ENCODE measurements at regions not wholly inside any gene's neighbourhood (a gene's known extent, or its start where the extent isn't known, plus 50 kb on each side); places are given as distances from the start of the nearest gene placed in this dataset.

DNA sequence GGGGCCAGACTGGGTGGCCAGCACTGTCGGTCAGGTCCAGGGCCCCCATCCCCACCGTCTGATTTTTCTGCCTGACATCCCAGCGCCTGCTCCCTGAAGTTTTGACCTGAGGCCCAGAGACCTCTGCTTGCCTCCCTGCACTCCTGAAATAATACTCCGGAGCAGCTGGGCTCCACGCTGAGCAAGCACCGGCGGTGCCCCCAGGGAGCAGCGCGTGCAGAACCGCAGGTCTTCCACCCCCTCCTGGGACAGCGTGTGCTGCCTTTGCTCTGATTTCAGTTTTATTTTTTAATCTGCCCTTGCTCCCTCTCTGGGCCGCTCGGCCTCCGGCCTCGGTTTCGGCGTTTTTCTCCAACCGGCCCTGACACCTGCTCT, 132.4 kb upstream of the GSE1 start:
- DNase-seq, result no peak

DNA sequence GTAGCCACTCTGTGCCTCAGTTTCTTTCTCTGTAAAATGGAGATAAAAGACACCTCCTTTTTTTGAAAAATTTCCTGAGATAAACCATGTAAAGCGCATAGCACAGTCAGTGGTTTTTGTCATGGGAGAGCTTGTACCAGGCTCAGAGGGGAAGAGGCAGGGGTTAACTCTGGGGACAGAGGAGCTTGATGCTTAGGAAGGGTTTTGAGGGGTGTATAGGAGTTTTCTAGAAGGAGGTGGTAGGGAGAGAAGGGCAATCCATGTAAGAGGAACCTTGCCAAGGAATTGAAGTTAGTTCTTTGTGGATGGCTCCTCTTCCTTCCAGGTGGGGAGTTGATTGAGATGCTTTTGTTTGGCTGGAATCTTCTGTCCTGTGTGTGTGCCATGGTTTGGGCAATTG, 131.9 kb upstream of the GSE1 start:
- DNase-seq, result no peak

DNA sequence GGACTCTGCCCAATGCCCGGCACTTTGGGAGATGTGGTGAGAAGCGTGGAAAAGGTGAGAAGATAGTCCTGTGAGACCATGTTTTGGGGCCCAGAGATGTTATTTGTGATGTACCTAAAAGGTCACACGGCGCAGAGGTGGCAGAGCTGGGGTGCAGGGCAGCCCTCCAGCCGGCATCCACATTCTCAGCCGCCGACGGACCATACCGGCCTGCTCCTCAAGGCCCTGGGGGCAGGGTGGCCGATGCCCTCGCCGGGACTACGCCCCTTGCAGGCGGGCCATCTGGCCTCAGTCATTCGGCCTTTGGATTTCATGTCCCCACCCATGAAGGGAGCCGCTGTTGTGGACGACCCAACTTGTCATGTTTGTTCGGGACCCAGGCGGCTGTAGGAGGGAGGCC, 131.4 kb upstream of the GSE1 start:
- DNase-seq, result no peak

DNA sequence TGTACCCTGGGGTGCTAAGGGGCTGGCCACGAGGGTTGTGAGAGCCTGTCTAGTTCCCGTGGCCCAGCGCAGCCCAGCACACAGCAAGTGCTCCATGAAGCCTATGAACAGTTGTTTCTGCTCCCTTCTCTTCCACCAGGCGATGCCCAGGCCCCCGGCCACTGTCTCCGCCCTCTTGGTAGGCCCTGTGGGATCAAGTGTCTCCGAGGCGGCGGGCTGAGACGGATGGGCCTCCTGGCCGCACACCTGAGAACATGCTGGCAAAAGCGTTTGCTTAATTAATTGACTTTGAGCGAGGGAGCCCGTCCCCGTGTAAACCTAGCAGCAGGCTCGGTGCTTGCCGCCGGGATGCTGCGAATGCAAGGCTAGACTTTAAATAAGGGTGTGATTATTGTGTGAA, 129.7 kb upstream of the GSE1 start:
- no peak for DNase-seq

DNA sequence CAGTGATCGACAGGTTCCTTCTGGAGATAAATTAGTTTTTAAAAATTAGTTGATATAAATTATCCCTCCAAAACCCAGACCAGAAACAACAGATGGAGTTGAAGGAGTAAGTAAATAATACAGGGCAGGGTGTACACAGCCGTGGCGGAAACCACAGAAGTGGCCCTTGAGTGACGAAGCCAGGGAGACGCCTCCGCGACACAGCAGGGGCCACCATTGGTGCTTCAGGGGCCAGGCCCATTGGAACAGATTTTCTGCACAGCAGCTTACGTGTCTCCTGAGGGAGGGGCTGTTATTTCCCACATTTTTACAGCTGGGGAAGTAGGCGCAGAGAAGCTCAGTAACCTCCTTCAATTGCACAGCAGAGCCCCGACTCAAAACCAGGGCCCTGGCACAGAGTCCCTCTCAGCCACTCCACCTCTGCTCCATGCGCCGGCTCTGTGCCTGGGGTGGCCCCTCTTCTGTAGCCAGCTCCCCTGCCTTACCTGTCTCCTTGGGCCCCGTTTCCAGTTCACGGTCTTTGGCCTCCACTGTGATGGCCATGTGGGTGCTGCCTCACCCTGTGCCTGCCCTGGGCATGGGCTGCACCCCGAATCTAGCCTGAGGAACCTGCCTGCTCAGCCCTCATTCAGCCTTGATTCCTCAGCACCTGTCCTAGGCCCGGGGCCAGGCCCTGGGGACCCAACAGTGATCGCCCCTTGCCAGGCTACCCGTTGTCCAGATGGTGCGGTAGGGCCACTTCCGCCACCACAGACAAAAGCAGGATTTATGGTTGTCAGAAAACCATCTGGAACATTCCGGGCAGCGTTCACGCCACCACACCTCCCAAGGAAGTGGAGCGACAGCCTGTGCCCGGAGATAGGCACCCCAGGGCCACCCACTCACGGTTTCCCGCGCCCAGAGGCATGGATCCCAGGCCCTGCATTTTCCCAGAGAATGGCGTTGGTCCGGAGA, 128.5 kb upstream of the GSE1 start:
- DNase-seq, result no peak

DNA sequence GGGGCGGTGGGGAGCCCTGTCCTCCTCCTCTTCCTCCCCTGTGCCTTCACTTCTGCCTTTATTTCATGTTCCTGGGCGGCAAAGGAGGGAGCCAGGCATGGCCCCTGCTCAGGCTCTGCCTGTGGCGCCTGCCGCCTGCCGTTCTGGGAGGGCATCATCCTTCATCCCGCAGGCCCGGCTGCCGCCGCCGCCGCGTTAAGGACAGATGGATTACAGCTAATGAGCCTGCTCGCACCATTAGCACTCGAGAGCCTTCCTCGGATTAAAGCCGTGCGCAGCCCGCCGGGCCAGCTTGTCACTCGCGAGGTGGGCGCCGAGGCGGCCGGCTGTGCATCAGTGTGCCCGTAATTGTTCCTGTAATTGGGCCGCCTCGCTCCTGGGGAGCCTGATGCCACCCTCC, 127.7 kb upstream of the GSE1 start:
- DNase-seq, result no peak

DNA sequence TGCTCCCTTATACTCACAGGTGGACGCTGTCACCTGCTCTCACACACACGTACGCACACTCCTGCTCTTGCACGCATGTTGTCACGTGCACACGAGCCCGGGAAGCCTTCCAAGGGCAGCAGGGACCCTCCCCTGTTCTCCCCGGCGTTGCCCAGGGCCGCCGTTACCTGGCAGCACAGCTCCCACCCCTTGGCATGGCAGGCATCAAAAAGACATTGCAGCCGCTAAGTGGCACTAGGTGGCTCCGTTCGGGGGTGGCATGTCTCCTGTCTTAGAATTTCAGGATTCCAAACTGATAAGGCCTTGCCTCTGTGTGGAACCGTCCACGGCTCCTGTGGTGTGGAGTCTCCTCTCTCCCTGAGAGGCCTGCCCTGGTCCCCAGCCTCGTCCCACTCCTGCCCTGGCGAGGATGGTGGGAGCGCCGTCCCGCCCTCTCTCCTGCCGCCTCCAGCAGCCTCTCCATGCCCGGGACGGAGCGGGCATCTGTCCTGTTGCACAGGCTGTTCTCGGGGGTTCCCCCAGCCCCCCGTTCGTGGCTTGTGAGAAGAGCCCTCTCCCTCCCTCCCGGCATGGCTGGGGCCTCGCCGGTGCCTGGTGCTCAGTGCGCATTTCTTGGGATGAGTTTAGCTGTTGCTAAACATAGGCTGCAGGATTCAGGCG, 126.7 kb upstream of the GSE1 start:
- no peak for DNase-seq

DNA sequence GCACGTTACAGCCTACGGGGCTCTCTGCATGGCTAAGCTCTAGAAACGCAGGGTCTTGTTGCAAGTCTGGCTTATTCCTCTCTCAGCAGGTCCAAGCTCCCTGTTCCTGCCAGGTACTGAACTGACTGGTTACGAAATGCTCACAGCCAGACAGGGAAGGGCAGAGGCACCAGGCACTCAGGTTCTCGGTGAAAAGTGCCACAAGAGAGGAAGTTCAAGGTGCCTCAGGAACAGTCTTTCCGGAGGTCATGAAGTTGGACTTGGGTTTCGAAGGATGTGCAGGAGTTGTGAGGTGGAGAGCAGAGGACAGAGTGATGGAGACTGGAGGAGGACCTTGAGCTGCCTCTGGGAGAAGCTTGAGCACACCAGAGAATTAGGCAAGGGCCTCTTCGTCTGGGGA, 124.7 kb upstream of the GSE1 start:
- DNase-seq, result no peak

DNA sequence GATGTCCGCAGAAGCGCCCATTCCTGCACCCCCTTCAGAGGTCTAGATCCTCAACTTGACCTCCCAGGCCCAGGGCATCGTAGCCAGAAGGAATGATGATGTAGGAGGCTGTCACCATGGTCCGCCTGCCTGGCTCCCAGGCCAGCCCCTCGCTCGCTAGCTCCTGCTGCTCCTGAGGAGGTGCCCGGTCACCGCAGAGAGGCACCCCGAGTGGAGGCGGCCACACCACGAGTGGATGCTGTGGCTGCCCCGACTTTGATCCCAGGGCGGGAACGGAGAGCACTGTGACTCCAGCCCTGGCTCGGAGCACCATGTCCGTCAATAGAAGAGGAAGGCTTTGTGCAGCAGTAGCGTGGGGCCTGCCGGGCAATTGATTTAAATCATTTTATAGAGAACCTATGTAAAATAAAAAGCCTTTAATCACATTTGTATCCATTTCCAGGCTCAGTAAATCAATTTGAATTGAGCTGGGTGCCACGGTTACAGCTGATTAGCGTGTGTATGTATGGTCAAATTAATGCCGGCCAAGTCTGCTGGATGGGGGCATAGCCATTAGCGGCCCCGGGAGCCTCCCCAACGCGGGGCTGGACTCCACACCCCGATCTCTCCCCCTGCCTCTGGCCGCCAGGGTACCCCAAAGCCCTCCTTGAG, 122.6 kb upstream of the GSE1 start:
- no peak for DNase-seq

DNA sequence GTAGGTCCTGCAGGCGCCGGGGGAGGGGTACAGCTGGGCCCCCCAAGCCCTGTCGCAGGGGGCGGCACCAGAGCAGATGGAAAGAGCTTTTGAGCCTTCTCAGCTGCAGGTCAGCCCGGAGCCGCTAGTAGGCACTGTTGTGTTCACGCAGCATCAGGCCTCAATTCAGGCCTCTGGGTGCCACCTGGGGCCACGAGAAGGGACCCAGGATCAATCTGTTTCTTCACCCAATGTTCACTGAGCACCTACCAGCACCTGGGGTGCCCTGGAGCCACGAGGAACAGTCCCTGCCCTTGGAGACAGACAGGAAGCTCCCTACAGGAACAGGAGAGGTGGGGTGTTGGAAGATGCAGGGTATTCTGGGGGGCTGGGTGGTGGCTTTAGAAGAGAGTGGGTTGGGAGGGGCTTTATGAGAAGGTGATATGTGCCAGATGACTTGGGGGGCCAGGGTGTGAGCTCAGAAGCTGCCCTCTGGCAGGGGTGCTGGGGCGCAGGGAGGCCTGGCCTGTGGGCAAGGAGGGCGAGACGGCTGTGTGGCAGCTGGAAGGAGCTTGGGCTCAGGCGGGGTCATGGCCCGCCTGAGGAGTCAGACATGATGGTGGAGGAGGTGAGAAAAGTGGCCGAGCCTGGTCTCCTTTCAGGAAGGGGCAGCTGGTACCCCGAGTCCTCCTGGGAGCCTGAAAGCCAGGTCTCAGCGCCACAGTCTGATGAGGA, 121.9 kb upstream of the GSE1 start:
- DNase-seq, result peak; percentile 51

DNA sequence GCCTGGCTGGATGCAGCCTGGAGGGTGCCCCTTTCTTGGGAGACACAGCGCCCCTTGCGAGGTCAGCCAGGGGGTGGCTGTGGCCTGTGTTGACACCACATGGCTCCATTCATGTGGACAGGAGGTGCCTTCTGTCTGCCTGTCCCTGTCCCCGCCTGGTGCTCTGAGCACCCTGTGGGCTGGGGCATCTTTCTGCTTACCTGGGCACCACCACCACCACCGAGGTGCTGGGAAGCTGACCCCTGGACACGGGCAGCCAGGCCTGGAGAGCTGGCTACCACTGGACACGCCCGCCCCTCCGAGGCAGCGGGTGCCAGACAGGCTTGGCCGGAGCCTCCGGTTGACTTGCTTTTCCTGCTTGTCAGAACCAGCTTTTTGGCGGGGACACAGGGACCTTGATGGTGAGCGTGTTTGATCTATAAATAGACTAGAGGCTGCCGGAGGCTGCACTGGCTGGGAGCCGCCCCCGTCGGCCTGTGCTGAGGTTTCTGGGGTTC, 121.3 kb upstream of the GSE1 start:
- DNase-seq, result peak; percentile 22

DNA sequence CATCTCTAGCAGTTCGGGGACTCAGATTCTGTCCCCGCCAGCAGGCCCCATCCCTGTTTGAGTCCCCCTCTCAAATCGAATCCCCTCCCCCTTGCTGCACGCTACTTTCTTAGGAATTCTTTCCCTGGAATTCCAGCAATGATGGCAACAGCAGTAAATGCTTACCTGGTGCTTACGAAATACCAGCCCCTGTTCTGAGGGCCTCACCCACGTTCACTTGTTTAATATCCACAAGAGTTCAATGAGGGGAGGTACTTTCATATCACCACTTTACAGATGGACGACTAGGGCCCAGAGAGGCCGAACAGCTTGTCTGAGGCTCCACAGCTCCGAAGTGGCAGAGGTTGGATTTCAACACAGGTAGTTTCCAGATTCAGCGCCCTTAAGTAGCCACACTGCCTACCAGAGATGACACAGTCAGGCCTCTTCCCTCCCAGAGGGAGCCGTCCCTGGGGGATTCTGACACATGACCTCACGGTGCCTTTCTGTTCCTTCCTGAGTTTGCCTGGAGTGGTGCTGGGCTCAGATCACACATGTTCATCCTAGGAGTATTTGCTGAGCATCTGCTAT, 120.7 kb upstream of the GSE1 start:
- no peak for DNase-seq

DNA sequence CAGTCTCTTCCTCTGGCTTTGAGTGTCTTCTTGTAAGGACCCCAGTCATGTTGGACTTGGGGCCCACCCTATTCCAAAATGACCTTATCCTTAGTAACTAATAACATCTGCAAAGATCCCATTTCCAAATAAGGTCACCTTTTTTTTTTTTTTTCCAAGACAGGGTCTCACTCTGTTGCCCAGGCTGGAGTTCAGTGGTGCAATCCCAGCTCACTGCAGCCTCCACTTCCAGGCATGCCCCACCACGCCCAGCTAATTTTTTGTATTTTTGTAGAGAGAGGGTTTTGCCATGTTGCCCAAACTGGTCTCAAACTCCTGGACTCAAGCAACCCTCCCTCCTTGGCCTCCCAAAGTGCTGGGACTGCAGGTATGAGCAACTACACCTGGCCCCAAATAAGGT, 118.8 kb upstream of the GSE1 start:
- no peak for DNase-seq

DNA sequence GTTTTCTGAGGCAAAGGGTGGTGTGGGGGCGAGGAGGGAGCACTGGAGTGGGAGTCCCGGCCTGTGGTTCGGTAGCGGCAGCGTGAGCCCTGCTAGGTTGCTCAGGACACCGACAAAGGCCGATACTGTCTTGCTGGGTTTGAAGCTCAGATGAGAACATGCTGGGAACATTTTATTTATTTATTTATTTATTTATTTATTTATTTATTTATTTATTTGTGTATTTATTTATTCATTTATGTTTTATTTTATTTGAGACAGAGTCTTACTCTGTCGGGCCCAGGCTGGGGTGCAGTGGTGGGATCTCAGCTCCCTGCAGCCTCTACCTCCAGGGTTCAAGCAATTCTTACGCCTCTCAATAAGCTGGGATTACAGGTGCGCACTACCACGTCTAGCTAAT, 117.9 kb upstream of the GSE1 start:
- no peak for DNase-seq

DNA sequence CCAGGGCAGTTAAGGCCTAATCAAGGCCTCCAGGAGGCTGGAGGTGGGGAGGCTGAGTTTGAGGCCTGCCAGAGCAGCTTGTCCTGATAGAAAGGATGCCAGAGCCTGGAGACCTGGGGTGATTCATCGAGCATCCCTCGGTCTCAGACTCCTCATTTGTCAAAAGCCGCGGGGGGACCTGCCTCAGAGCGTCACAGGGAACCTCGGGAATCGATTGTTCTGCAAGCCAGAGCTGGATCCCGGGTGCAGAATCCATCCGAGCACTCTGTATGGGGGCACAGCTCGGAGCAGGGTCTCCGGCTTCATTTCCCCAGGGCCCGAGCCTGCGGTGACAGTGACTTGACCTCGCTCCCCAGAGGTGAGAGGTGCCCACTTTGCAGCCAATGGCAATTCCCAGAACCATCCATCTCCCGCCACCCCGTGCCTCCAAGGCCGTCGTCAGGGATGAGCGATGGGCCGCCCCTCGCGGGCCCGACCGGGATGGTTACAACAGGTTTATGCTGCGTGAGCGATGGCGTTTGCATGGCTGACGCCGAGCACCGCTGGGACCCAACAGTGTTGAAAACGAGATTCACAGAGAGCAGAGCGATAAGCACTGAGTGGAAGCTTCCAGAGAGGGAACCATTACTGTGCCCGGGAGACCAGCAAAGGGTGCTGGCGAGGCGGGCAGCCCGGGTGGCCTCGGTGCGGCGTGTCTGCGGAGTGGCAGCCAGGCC, 117.1 kb upstream of the GSE1 start:
- no peak for DNase-seq

DNA sequence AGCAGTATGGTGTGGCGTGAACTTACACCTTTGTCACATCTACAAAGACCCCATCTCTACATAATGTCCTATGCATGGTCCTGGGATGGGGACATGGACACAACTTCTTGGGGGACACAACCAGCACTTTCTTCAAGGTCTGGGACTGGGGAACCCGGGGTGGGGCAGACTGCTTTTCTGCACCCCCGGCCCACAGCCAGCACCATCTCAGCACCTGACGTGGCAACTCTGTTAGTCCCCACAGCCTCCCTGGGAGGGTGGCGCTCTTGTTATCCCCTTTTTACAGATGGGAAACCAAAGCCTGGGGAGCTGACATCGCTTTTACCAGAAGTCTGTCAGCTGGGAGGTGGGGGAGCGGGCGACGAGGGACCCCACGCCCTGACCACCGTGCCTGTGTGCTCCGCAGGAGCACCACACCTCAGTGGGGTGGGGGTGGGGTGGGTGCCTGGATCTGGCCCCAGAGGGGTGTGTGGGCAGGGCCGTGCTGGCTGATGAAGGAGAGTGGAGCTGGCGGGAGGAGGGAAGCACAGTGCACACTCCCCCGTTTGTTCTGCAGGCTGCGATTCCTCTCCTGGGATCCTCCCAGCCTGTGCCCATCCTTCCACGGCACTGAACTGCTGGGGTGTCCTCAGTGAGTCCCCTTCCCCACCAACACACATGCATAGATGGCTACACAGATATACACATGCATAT, 115.4 kb upstream of the GSE1 start:
- DNase-seq, result no peak

DNA sequence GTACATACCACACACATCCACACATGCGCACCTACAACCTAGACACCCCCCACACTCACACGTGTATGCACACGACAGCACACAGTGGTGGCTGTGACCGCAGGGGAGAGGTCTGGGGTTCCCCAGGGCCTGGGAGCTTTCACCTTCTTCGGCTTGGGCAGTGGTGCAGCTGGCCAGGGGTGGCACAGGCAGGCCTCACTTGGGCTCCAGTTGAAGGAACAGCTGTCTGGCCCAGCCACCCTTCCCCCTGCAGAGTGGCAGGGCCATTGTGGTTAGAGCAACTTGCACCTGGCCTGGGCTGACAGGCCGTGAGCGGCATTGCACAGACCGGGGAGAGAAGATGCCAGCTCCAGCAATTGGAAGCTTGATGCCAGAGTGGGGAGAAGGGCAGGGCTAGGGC, 114.5 kb upstream of the GSE1 start:
- no peak for DNase-seq

DNA sequence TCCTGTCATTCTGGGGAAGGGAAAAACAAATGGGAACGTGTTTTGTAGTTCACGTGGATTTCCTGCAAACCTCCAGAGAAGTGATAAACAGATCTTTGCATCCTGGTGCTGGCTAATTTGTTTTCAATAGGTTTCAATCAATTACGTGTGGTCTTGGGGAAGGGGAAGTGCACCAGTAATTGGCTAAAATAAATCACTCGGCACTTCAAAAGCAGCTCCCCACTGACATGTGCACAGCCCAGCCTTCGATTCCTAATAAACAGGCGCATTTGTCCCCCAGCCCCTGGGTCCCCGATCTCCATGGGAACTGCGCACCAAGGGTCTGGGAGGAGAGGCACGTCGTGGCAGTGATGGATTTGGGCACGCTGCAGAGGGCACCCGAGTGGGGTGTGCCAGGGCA, 112.9 kb upstream of the GSE1 start:
- DNase-seq, result no peak

DNA sequence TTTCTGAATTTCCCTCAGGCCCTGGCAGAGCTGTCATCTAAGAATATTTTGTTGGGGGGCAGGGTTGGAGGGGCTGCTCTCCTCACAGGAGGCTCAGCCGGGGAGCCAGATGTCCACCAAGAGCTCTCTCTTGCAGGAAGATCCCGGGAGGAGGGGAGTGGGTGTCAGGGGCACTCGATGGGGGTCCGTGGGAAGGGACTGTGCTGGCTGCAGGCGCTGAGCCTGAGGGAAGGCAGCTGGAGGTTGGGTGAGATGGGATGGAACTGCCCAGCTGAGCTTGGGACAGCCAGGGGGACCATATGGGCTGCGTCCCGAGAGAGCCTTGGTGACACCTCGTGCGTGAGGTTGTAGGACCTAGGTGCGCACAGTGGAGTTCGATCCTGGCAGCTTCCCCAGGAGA, 111.2 kb upstream of the GSE1 start:
- no peak for DNase-seq

DNA sequence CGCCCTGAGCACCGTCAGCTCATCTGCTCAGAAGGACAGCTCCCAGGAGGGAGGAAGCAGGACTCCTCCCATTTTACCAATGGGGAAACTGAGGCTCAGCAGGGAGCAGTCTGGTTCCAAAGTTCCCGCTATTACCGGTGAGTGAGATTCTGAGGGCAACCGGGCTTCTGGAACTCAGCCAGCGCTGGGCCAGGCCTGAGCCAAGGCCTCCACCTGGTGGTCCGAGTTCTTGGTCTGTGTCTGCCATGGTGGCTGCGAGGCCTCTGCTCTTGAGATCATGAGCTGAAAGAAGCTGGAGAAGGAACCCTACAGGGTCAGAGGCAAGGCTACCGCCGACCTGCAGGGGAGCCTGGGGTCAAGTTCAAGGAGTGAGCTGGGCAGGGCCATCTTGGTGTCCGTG, 110.8 kb upstream of the GSE1 start:
- DNase-seq, result no peak

DNA sequence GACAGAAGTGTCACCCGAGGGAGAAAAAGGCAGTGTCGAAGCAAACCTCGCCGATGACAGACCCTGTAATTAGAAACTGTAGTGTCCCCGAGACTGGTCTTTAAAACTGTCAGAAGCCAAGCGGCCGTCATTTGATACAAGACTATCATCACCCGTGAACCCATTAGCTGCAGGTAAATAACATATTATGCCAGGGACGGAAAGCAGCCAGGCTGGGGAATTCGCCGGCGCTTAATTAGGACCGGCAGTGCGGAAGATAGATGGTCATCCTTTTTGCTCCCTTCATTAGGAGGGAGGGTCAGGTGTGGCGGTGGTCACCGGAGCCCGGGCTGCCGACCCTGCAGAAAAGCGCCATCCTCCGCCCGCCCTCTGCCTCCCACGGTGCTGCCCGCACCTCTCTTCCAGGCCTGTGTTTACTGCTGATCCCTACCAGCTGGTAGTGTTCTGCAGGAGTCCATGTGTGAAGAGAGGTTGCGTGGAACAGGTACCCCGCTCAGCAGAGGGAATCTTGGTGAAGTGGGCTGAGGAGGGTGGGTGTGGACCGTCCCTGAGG, 109.4 kb upstream of the GSE1 start:
- DNase-seq, result no peak
